ENCODE measurements at regions not wholly inside any gene's neighbourhood (a gene's known extent, or its start where the extent isn't known, plus 50 kb on each side); places are given as distances from the start of the nearest gene placed in this dataset.
"Not testable (repeated sequence)": the region's sequence is repeated elsewhere in the genome, so short reads cannot be mapped to it uniquely, and the experiment has no call there.

- no peak for TF ChIP-seq CTCF (IDR thresholded peaks at IDR 0.05; ENCODE audit: low read depth, low read length)
- no peak for DNase-seq (ENCODE audit: extremely low read depth, low read depth)
Measured at GRCh38 chr18:4704781-4705180, 249.7 kb upstream of the DLGAP1 start.

- DNase-seq (ENCODE audit: extremely low read depth, low read depth) = no peak
- no peak for TF ChIP-seq CTCF (IDR thresholded peaks at IDR 0.05; ENCODE audit: low read depth, low read length)
Measured at GRCh38 chr18:4691836-4692235, 236.7 kb upstream of the DLGAP1 start.

GRCh38 chr18:4678685-4679084, 223.6 kb upstream of the DLGAP1 start:
- DNase-seq (ENCODE audit: extremely low read depth, low read depth) = not testable (repeated sequence)

- no peak for TF ChIP-seq CTCF (IDR thresholded peaks at IDR 0.05; ENCODE audit: low read depth, low read length)
- DNase-seq (ENCODE audit: extremely low read depth, low read depth) = no peak
Measured at GRCh38 chr18:4677006-4677405, 221.9 kb upstream of the DLGAP1 start.

GRCh38 chr18:4672162-4672561, 217.1 kb upstream of the DLGAP1 start:
- TF ChIP-seq CTCF (IDR thresholded peaks at IDR 0.05; ENCODE audit: low read depth, low read length) = no peak
- DNase-seq (ENCODE audit: extremely low read depth, low read depth) = no peak

- TF ChIP-seq CTCF (IDR thresholded peaks at IDR 0.05; ENCODE audit: low read depth, low read length) = no peak
- no peak for DNase-seq (ENCODE audit: extremely low read depth, low read depth)
Measured at GRCh38 chr18:4658804-4659203, 203.7 kb upstream of the DLGAP1 start.

- DNase-seq (ENCODE audit: extremely low read depth, low read depth) = no peak
- no peak for TF ChIP-seq CTCF (IDR thresholded peaks at IDR 0.05; ENCODE audit: low read depth, low read length)
Measured at GRCh38 chr18:4653418-4653817, 198.3 kb upstream of the DLGAP1 start.

- no peak for DNase-seq (ENCODE audit: extremely low read depth, low read depth)
- TF ChIP-seq CTCF (IDR thresholded peaks at IDR 0.05; ENCODE audit: low read depth, low read length) = no peak
Measured at GRCh38 chr18:4641771-4642368, 186.8 kb upstream of the DLGAP1 start.

Data from AG09319 (cell line).